HG02885 (cell line): ENCODE measurements at regions not wholly inside any gene's neighbourhood (a gene's known extent, or its start where the extent isn't known, plus 50 kb on each side); places are given as distances from the start of the nearest gene placed in this dataset.

Experiments used
- ATAC-seq: cut with Tn5 transposase; IDR thresholded peaks from one replicate; pipeline ENCODE4 v1.9.1; 2021; ENCODE audit warnings: mild to moderate bottlenecking; ENCODE audit not compliant: unreplicated experiment, poor library complexity

GRCh38 chr13:106310291-106310865 is 225.1 kb downstream of the EFNB2 start:
- no peak for ATAC-seq

- ATAC-seq, result no peak
These were observed 228.6 kb downstream of the EFNB2 start for GRCh38 chr13:106306748-106307277.

- no peak for ATAC-seq
These were observed 232.6 kb downstream of the EFNB2 start for GRCh38 chr13:106302843-106303242.

- ATAC-seq, result no peak
These were observed 233.5 kb downstream of the EFNB2 start for GRCh38 chr13:106302011-106302410.

- no peak for ATAC-seq
These were observed 235.8 kb downstream of the EFNB2 start for GRCh38 chr13:106299621-106300020.

GRCh38 chr13:106297283-106297682 is 238.2 kb downstream of the EFNB2 start:
- no peak for ATAC-seq

GRCh38 chr13:106296723-106297122 is 238.7 kb downstream of the EFNB2 start:
- ATAC-seq, result no peak

GRCh38 chr13:106295971-106296370 is 239.5 kb downstream of the EFNB2 start:
- no peak for ATAC-seq

- no peak for ATAC-seq
These were observed 244.5 kb downstream of the EFNB2 start for GRCh38 chr13:106291006-106291405.

GRCh38 chr13:106287351-106287750 is 248.1 kb downstream of the EFNB2 start:
- ATAC-seq, result no peak

GRCh38 chr13:106286811-106287210 is 248.7 kb downstream of the EFNB2 start:
- ATAC-seq, result no peak

- ATAC-seq, result no peak
These were observed 251.1 kb downstream of the EFNB2 start for GRCh38 chr13:106284358-106284757.

GRCh38 chr13:106281426-106281825 is 254.0 kb downstream of the EFNB2 start:
- no peak for ATAC-seq

- no peak for ATAC-seq
These were observed 257.8 kb downstream of the EFNB2 start for GRCh38 chr13:106277484-106278154.

- no peak for ATAC-seq
These were observed 258.6 kb downstream of the EFNB2 start for GRCh38 chr13:106276876-106277275.

- ATAC-seq, result no peak
These were observed 259.9 kb downstream of the EFNB2 start for GRCh38 chr13:106275446-106276032.

- ATAC-seq, result no peak
These were observed 260.8 kb downstream of the EFNB2 start for GRCh38 chr13:106274551-106275203.

- ATAC-seq, result no peak
These were observed 271.7 kb downstream of the EFNB2 start for GRCh38 chr13:106263801-106264200.

- ATAC-seq, result no peak
These were observed 272.6 kb downstream of the EFNB2 start for GRCh38 chr13:106262886-106263285.

GRCh38 chr13:106261450-106261849 is 274.0 kb downstream of the EFNB2 start:
- no peak for ATAC-seq

- no peak for ATAC-seq
These were observed 275.1 kb downstream of the EFNB2 start for GRCh38 chr13:106260352-106260751.
